ENCODE measurements at regions not wholly inside any gene's neighbourhood (a gene's known extent, or its start where the extent isn't known, plus 50 kb on each side); places are given as distances from the start of the nearest gene placed in this dataset.

DNA sequence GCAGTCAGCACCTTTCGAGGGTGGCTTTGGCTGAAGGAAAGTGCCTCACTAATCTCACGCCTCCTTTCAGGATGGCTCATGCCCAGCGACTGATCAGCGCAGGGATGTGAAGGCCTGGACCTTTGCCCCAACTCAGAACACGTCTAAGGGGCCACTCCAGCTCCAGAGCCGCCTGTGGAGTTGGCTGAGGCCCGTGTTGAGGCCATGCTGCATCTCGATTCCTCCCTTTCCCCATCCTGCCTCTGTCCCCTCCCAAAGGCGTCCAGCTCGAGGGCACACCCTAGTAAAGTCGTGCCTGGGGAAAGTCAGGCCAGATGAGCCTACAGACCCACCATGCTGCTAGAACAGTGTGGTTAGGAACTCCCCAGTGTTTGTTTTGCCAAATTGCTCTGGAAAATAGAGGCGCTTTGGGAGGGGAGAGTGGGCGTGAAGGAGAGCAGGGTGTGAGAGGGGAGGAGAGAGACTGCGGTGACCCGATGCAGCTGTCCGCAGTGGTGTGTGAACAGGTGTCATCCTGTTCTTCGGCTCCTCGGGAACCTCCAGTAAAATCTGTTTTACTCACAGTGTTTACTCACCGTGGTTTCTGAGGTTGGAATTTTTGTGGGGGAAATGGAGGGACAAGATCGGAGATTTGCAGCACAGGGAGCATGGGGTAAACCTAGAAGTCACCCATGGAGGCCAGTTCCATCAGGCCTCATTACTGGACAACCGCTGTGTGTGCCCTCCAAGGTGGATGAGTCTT lies 85.0 kb upstream of the PMEPA1 start:
- no peak for DNase-seq

DNA sequence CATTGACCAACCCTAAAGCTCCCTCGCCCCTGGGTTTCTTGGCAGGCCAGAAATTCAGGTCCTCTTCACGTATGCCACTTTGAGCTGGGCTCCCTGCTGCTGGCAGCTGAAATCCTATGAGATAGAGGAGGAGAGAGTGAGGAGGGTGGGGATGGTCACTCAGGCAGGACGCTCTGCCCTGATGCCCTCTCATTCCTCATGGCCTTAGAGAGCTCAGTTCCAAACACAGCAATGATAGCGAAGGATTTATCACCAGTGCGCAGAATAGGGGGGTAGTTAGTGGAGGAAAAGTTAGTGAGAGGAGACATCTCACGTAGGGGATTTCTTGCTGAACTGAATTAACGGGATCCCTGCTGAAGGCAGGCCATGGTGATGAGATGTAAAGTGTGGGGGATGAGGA lies 84.2 kb upstream of the PMEPA1 start:
- no peak for DNase-seq

DNA sequence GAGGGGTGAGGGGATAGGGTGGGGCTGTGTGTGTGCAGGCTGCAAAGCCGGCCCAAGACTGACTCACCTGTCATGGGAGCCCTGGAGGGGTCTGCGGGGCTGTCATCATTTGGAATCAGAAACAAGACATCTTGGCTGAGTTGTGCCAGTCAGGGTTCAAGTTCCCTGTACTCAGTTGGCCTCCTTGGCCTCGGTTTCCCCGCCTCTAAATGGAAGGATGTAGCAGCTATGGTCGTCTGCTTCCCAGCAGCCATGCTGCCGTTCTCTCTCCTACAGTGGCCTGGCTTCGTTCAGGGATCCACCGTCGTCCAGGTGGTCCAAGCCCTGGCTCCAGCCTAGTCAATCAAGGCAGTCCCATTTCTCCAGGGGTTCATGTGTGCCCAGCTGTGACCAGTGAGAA lies 83.6 kb upstream of the PMEPA1 start:
- DNase-seq = no peak

DNA sequence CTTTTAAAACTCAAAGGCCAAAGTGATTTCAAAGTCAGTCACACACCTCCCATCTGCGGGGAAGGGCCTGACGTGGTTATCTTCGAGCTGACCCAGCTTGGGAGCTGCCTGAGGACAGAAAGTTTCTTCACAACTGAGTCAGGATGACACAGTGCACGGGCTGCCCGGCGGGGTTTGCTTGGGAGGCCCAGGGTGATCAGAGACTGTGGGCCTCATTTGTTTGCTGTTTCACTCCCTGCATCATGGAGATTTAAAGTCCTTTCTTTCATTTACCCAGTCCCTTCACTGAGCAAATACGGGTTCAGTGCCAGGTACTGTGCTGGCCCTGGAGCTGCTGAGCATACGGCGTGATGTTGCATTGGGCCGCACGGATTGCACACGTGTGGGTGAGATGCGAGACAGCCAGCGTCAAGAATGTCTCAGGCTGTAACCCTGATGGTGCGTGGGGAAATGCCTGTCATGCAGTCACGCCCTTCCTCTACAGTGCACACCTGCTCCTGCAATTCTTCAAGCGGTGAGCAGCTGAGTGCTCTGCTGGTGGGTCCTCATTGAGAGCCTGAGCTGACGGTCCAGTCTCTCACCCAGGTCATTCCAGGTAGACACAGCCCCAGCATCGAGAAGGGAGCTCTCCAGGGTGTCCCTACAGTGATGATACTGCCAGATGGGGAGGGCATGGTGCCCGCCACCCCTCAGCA lies 82.7 kb upstream of the PMEPA1 start:
- DNase-seq = no peak

GRCh38 chr20:57791966-57792365 lies 82.2 kb upstream of the PMEPA1 start:
- DNase-seq = no peak

- DNase-seq = no peak
Observed at GRCh38 chr20:57791178-57791962, 81.6 kb upstream of the PMEPA1 start.

DNA sequence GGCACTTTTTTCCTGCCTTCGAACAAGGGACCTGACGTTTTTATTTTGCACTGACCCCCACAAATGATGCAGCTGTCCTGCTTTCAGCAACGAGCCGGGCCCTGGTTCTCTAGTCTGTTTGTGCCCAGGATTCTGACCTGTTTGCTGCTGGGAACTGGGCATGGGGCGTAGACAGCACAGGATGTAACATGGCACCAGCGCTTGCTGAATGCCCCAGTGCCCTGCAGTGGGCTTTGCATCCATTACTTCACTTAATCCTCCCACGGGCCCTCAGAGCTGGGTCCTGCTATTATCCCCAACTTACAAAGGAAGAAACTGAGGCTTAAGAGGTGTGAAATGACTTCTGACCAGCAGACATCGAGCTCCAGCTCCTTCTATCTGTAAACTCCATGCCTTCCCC lies 80.4 kb upstream of the PMEPA1 start:
- DNase-seq = no peak

GRCh38 chr20:57788936-57789613 lies 79.3 kb upstream of the PMEPA1 start:
- DNase-seq = no peak

DNA sequence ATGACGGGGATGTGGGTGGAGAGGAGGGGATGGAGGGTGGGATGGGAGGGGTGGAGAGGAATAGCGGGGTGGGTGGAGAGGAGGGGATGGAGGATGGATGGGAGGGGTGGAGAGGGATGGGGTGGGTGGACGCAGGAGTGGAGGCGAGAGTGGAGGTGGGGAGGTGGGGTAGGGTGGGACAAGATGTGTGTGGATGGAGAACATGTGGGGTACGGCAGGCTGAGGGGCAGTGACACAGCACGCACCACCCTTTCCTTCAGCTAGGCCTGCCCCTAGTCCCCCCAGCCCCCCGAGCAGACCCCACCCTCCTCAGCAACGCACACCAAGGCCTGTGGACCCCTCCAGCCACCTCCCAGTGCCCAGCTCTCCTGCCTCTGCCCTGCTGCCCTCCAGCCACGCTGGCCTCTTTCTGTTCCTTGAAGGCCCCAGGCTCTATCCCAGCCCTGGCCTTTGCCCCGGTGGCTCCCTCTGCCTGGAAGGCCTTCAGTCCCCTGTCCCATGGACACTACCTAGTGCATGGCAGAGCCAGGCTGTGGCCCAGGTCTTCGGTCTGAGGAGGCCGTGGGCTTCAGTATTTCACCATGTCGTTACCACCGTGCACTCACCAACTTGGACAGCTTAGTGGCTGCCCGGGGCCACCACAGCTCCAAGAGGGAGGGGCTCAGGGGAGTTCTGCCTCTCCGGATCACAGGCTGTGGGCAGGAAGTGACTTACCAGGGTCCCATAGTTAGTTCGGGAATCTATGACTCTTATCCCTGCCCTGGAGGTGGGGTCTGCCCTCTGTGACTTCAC lies 78.4 kb upstream of the PMEPA1 start:
- no peak for DNase-seq

GRCh38 chr20:57787151-57787989 lies 77.6 kb upstream of the PMEPA1 start:
- no peak for DNase-seq

GRCh38 chr20:57786304-57786932 lies 76.6 kb upstream of the PMEPA1 start:
- no peak for DNase-seq

- no peak for DNase-seq
Observed at GRCh38 chr20:57785720-57786119, 75.9 kb upstream of the PMEPA1 start.

DNA sequence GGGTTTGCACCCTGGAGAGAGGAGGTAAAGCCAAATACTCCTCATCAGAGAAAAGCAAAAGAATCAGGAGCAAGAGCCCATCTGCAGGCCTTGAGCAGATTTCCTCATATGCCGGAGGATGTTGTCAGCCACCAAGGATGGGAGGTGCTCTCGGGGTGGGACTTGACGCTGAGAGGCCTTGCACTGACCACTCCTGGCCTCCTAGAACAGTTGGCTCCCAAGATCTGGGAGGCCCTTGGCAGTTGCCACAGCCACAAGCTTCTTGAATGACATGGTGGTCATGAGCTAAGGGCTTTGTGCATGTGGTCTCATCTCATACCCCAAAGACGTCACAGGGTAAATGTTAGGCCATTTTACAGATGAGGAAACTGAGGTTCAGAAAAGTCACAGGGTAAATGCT lies 75.2 kb upstream of the PMEPA1 start:
- DNase-seq = no peak

GRCh38 chr20:57783956-57784837 lies 74.4 kb upstream of the PMEPA1 start:
- DNase-seq = no peak

GRCh38 chr20:57783196-57783595 lies 73.4 kb upstream of the PMEPA1 start:
- DNase-seq = no peak

DNA sequence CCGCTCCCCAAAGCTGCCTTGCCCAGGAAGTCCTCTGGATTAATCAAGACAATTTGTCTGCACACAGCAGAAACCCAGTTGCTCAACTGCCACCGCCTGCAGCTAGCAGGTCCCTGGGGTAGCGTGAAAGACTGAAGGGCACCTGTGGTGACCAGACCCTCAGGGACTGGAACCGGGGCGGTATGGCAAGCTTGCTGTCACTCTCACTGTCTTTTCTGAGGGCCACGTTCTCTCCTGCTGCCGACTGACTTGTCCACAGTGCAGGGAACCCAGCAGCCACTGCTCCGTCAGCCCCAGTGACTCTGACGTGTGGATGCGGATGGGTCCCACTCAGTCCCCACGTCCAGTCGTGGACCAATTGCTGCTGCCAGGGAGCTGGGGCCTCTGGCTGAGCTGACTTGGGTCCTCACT lies 72.8 kb upstream of the PMEPA1 start:
- no peak for DNase-seq

DNA sequence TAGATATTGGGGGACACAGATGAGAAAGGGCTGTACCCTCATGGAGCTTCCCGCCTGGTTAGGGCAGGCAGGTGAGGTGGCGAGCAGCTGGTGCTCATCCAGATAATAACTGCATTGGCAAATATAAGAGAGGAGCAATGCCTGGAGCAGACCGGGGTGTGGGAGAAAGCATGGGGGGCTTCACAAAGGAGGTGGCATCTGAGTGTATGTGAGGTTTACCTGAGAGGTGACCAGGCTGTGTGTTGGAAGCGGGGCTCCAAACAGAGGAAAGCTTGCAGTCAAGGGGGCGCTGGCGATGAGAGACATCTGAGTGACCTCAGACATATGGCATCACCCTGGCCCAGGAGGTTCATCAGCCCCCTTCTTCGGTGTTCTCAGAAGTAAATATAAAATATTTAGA lies 72.1 kb upstream of the PMEPA1 start:
- no peak for DNase-seq

DNA sequence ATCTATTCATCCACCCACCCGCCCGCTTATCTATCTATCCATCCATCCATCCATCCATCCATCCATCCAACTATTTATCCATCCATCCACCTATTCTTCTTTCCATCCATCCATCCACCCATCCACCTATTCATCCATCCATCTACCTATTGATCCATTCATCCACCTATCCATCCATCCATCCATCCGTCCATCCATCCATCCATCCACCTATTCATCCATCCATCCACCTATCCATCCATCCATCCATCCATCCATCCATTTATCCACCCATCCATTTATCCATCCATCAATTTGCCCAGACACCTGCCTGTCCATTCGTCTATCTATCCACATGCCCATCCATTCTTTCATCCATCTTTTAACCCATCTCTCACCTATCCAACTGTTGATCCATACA lies 71.1 kb upstream of the PMEPA1 start:
- DNase-seq = no peak

GRCh38 chr20:57780398-57780797 lies 70.6 kb upstream of the PMEPA1 start:
- no peak for DNase-seq

GRCh38 chr20:57779401-57780003 lies 69.7 kb upstream of the PMEPA1 start:
- DNase-seq = no peak

All from NCI-H1105 (cell line).